LNCAP (cell line): ENCODE measurements at regions not wholly inside any gene's neighbourhood (a gene's known extent, or its start where the extent isn't known, plus 50 kb on each side); places are given as distances from the start of the nearest gene placed in this dataset.

ENCODE experiments used
- TF ChIP-seq, protein P1 (sequence below): fragments of 450-650 bp; IDR thresholded peaks from 2 replicates; pipeline ENCODE4 v1.5.1; 2017; ENCODE audit warnings: mild to moderate bottlenecking

DNA sequence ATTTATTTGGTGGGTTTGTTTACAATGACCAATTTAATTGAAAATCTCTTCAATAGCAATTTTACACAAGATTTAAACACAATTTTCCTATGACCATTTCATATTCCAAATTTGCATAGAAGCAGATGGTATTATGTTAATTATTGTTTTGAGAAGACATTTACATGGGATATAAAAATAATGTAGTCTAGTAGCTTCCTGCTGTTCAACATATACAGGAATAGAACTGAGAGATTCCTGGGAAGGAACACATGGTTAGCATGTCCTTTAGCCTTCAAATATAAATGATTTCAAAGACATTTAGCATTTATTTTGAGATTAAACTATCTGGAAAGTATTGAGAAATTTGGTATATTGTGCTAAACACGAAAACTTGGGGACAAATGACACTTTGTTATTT lies 129.6 kb downstream of the KCNE4 start:
- TF ChIP-seq, protein P1, sequence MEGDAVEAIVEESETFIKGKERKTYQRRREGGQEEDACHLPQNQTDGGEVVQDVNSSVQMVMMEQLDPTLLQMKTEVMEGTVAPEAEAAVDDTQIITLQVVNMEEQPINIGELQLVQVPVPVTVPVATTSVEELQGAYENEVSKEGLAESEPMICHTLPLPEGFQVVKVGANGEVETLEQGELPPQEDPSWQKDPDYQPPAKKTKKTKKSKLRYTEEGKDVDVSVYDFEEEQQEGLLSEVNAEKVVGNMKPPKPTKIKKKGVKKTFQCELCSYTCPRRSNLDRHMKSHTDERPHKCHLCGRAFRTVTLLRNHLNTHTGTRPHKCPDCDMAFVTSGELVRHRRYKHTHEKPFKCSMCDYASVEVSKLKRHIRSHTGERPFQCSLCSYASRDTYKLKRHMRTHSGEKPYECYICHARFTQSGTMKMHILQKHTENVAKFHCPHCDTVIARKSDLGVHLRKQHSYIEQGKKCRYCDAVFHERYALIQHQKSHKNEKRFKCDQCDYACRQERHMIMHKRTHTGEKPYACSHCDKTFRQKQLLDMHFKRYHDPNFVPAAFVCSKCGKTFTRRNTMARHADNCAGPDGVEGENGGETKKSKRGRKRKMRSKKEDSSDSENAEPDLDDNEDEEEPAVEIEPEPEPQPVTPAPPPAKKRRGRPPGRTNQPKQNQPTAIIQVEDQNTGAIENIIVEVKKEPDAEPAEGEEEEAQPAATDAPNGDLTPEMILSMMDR = no peak

DNA sequence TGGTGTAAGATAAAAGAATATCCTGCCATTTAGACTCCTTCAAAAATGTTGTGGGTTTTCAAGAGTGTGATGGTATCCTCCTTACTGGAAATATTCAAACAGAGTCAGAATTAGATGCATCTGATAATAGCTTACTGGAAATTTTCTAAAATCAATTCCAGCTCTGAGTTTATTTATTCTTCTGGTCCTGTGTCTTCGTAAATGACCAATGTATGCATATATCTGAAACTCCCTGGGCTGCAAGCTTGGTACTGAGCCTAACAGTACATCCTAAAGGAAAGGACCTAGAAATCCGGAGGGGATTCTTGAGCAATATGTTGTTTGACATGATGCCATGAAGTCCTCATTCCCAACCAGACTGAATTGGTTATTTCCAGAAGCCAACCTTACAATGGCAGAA lies 130.4 kb downstream of the KCNE4 start:
- TF ChIP-seq, protein P1 = no peak

DNA sequence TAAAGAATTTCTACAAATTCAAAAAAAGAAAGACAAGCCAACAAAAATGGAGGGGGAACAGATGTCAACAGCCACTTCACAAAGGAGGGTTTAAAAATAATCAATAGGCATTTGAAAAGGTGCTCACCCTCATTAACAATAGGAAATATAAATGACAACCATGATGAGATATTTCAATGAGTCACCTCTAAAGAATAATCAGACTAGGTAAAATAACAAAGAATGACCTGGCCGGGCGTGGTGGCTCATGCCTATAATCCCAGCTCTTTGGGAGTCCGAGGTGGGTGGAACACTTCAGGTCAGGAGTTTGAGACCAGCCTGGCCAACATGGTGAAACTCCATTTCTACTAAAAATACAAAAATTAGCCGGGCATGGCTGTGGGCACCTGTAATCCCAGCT lies 133.6 kb downstream of the KCNE4 start:
- TF ChIP-seq, protein P1 = no peak

DNA sequence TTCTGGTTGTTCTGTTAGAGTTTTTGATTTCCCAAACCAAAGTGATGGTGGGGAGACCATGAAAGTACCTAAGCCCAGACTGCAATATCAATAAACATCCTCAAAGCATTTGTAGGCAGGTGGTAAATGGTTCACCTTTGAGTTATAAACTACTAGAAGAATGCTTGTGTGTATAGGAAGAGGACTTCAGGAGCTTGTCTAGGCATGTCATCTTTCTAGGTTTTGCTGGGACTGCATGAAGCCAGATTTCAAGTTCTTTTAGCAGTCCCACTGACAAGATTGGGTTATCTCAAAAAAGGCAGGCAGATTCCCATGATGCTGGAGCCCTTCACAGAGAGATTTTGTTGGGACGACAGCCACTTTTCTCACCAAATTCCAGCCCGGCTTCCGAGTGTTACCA lies 135.3 kb downstream of the KCNE4 start:
- TF ChIP-seq, protein P1 = no peak

DNA sequence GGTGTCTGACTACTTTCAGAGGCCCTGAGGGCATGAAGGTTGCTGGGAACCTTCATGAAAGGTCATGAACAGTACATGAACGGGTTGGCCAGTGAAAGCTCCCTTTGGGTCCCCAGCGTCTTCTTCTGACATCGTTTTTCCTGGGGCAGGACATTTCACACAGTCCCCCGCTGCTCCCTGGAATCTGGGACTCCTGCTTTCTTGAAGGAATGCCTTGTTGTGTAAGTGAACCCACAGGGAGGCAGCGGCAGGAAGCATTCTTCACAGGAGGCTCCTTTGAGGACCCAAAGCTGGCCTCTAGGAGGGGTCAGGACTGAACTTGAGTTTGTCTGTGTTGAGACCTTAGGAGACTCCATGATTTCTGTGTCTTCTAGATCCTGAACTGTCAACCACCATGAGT lies 144.3 kb downstream of the KCNE4 start:
- TF ChIP-seq, protein P1 = no peak

DNA sequence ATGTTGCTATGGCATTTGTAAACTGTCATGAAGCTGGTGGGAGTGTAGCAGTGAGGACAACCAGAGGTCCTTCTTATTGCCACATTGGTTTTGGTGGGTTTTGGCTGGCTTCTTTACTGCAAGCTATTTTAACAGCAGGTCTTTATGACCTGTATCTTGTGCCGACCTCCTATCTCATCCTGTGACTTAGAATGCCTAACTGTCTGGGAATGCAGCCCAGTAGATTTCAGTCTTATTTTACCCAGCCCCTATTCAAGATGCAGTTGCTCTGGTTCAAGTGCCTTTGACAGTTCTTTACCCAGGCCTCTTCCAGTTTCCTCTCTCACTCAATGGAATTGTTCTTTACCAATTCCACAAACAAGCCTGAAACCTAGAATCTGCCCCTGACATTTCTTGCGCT lies 145.1 kb downstream of the KCNE4 start:
- TF ChIP-seq, protein P1 = no peak

DNA sequence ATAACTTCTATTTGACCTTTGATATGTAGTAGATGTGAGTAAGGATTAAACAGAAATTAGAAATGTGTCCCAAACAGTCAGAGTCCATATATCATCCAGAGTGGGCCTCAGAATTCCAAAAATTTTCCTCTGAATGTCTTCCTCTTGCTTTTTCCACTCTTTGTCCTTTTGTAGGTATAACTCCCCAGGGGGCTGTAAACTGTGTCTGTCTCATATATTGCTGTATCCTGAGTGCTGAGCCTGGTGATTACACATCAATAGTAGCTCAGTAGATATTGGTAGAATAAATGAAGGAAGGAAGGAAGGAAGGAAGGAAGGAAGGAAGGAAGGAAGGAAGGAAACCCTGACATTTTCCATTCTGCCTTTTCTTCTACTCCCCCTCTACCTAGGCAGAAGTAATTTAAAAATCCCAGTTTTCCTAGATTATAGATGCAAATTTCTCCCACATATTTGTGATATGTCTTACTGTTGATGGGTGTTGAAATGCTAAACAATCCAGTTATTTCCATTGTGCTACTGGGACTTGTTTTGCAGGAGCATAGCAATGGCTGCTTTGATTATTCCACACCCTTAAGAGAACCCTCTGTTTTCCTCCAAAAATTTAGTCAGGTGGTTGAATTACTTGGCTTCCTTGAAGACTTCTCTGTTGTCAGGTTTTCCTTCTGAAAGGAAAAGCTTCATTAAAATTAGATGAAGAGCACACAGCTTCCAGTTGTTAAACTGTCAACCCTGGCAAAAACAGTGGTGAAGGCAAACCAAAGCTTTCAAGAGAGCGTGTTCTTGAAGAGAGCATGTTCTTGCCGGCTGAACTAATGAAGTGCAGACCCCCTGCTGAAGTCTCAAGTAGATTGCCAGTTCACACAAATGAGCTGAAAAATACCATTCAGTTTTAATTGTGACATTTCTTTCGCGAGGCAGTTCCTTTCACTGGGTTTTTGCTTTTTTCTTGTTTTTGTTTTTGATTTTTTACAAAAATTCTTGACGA lies 147.8 kb downstream of the KCNE4 start:
- TF ChIP-seq, protein P1 = no peak
